GM18511 (cell line): ENCODE measurements at regions not wholly inside any gene's neighbourhood (a gene's known extent, or its start where the extent isn't known, plus 50 kb on each side); places are given as distances from the start of the nearest gene placed in this dataset.

Source experiments
- ATAC-seq: cut with Tn5 transposase; IDR thresholded peaks from one replicate; pipeline ENCODE4 v1.9.1; 2021; ENCODE audit warnings: mild to moderate bottlenecking, moderate library complexity; ENCODE audit not compliant: unreplicated experiment

DNA sequence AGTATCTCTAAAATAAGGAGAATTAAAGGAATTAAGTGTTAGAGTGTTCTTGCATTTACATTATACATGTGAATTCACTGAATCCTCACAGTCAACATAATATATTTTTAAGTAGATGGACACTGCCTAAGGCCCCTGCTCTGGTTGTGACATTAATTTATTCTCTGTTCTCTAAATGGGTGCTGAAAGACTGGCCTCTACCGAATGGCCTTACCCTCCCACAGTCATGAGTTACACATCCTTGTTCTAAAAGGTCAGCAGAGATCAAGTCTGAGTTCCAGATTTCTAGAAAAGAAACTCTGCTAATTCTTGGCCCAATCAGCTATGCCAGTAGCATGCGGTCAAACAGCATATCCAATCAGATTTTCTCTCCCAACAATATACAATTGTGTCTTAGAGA, 193.2 kb downstream of the TM2D1 start:
- ATAC-seq: no peak

DNA sequence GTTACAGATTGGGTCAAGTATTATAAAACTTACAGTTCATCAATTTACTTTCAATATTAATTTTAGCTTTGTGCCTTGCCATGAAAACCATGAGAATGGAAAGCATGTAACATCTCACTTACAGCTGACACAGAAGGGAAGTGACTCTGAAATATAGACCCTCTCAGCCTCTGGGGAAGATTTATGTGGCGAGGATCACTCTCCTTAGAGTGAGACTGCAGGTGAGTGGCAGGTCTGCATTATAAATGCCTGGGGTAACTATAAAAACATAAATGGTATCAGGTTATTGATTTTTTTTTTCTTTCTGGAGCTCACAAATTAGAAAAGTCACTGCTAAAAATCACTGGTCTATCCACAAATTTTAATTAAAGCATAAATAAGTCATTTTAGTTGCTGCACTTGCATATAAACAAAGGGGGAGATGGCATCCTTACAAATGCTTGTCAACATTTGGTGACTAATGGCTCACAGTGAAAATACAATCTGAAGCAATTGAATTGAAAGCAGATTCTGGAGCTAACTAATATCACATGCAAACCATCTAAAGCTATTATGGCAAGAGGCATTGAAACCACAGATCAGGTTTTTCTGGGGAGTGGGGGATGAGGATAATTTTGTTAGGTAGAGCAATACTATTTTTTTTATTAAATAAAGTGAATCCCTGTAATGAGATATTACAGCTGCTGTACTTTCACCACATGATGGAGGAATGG, 200.9 kb downstream of the TM2D1 start:
- ATAC-seq: no peak

DNA sequence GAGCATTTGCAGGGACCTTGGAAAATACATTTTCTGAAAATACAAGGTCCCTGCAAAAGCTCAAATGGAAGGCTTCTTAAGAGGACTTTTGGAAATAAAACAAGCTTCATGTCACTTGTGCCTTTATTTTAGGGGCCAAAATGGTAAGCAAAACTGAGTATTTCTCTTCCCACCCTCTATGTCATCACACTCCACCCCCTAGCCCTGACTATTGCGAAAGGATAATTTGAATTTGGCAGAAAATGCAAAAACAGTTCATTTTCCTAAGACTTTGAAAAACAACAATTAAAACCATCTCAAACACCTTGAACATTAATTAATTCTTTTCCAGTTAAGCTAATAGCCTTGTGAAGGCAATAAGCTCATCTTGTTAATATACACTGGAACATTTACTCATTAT, 201.7 kb downstream of the TM2D1 start:
- ATAC-seq: no peak

GRCh38 chr1:61520401-61520800, 204.5 kb downstream of the TM2D1 start:
- ATAC-seq: no peak

DNA sequence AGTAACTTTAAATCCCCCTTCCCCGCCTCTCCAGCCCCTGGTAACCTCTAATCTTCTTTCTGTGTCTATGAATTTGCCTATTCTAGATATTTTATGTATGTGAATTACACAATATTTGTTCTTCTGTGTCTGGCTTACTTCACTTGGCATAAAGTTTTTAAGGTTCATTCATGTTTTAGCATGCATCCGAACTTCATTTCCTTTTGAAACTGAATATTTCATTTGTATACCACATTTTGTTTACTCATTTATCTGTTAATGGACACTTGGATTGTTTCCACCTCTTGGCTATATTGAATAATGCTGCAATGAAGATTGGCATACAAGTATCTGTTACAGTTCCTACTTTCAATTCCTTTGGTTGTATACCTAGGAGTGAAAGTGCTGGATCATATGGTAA, 205.3 kb downstream of the TM2D1 start:
- ATAC-seq: no peak

DNA sequence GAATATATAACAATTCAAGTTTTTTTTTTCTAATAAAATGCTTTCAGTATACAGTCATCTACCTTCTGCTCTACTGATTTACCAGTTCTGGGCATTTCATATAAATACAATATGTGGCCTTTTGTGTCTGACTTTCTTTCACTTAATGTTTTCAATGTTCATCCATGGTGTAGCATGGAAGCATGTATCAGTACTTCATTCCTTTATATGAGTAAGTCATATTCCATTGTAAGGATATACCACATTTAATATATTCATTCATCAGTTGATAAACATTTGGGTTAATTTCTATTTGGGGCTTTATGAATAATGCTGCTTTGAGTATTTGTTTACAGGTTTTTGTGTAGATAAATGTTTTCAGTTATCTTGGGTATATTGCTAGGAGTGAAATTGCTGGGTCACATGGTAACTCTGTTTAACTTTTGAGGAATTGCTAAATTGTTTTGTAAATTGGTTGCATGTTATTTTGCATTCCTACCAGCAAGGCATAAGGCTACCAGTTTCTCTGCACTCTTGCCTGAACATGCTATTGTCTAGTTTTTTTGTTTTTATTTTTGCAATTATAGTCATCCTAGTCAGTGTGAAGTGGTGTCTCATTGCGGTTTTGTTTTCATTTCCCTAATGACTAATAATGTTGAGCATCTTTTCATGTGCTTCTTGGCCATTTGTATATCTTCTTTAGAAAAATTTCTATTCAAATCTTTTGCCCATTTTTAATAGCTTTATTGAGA, 206.1 kb downstream of the TM2D1 start:
- ATAC-seq: no peak

DNA sequence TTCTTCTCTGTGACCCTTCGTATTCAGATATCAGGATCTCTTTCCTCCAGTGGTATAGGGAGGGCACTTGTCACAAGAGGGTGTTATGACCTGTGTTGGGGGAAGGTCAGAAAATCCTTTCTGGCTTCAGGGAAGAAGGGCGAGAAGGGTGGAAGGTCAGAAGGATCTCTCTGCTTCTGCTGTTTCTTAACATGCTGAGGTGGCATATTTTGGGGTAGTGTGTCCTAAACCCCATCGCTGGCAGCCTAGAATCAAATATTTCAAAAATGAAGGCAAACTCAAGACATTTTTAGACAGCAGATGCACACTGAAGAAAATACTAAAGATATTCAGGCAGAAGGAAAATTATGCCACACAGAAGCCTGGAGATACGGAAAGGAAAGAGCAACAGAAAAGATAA, 207.6 kb downstream of the TM2D1 start:
- ATAC-seq: no peak

- no peak for ATAC-seq
These were observed 209.8 kb downstream of the TM2D1 start for GRCh38 chr1:61515096-61515495.
